T-helper 2 cell treated with Interferon-gamma antibody and Interleukin-4, amounts not matched to agents 5 μg/mL and 100 μg/mL, for 36 hours (primary cell): ENCODE measurements at regions not wholly inside any gene's neighbourhood (a gene's known extent, or its start where the extent isn't known, plus 50 kb on each side); places are given as distances from the start of the nearest gene placed in this dataset.
"Not testable (repeated sequence)": the region's sequence is repeated elsewhere in the genome, so short reads cannot be mapped to it uniquely, and the experiment has no call there.

Experiments
- DNase-seq: peaks from one replicate; pipeline ENCODE4 v3.0.0; 2021; ENCODE audit warnings: low spot score
- H3K27ac Mint-ChIP-seq: one replicate; pipeline ENCODE4 v1.8.0; 2021; ENCODE audit warnings: mild to moderate bottlenecking, mixed read lengths
- H3K27me3 Mint-ChIP-seq: one replicate; pipeline ENCODE4 v1.8.0; 2021; ENCODE audit warnings: low read depth, mixed read lengths
- H3K36me3 Mint-ChIP-seq: one replicate; pipeline ENCODE4 v1.8.0; 2021; ENCODE audit warnings: low read depth, mixed read lengths
- H3K4me1 Mint-ChIP-seq: one replicate; pipeline ENCODE4 v1.8.0; 2021; ENCODE audit warnings: low read depth, mixed read lengths
- H3K4me3 Mint-ChIP-seq: one replicate; pipeline ENCODE4 v1.8.0; 2022; ENCODE audit warnings: mild to moderate bottlenecking, moderate library complexity, mixed read lengths
- H3K9me3 Mint-ChIP-seq: one replicate; pipeline ENCODE4 v1.8.0; 2021; ENCODE audit warnings: mixed read lengths

DNA sequence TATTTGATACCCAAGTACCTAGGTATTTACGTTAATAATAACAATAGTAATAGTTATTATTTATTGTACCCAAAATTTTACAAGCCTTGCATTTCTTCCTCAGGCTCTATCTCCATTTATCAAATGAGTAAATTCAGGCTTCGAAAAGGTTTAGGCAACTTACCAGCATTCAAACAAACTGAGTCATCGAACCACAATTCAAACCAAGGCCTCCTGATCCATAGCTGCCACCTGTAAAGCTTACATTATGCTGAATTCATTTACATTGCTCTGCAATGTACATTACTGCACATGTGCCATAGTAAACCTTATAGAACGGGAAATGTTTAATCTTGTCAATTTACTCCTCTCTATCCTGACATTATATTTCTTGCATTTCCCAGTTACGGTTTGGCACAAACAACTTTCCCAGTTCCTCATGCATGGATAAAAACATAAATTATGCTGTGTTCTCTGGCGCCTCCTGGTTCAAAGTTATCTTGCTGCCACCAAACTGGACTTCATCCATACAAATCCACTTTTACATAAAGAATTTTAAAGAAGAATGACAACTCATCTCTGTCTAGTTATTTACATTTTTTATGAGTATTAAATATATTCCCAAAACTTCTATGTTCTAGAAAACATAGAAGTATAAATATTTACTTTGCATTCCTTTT lies 360.6 kb upstream of the SOX9 start:
- H3K9me3 Mint-ChIP-seq, result peaks cover 5% of the 10 kb centered on the region

DNA sequence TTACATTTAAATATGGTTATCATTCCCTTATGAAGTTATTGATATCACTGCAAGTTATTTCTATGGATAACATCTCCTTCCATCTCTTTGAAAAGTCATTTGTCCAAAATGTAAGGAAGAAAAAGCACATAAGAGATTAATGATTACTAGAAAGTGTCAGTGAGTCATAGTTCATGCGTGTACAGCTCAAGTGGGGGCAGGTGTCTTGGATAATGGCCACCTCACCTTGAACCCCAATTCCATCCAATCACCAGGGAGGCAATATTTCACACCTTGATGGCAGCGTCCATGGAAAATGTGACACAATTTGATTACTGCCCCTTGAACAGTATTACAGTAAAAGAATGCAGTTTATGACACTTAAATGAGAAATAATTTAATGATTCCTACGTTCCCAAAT lies 358.3 kb upstream of the SOX9 start:
- no peak overlapping the region for H3K4me3 Mint-ChIP-seq
- no peak for DNase-seq
- no peak overlapping the region for H3K27ac Mint-ChIP-seq
- peaks cover 10% of the 10 kb centered on the region for H3K9me3 Mint-ChIP-seq
- no peaks in the 10 kb centered on the region for H3K27me3 Mint-ChIP-seq
- no peaks in the 10 kb centered on the region for H3K36me3 Mint-ChIP-seq
- no peaks in the 10 kb centered on the region for H3K4me1 Mint-ChIP-seq

More for the DNA sequence above, 360.6 kb upstream of the SOX9 start:
- no peaks in the 10 kb centered on the region for H3K27me3 Mint-ChIP-seq
- H3K4me1 Mint-ChIP-seq, result no peaks in the 10 kb centered on the region
- no peak overlapping the region for H3K27ac Mint-ChIP-seq
- no peak for DNase-seq
- no peaks in the 10 kb centered on the region for H3K36me3 Mint-ChIP-seq
- no peak overlapping the region for H3K4me3 Mint-ChIP-seq

DNA sequence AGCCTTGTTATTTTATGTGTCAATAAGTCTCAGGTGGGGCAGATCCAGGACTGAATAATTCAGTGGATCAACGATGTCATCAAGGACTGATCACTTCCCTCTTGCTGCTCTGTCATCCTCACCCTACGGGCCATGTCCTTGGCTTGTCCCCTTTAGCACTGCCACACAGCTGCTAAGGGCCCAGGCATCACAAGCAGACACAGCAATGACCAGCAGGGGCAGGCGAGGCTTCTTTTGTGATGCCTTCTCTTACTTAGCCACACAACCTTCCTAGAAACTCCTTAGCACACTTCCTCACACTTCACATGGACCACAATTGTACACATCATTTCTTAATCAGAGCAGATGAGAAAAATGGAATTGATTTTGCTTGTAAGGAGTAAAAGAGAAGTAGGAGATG lies 356.3 kb upstream of the SOX9 start:
- DNase-seq, result no peak
- Mint-ChIP-seq H3K36me3 (no peaks in the 10 kb centered on the region), H3K4me1 (no peaks in the 10 kb centered on the region), H3K27me3 (no peaks in the 10 kb centered on the region), H3K27ac (no peak overlapping the region), H3K4me3 (no peak overlapping the region), H3K9me3 (peaks cover 15% of the 10 kb centered on the region)

DNA sequence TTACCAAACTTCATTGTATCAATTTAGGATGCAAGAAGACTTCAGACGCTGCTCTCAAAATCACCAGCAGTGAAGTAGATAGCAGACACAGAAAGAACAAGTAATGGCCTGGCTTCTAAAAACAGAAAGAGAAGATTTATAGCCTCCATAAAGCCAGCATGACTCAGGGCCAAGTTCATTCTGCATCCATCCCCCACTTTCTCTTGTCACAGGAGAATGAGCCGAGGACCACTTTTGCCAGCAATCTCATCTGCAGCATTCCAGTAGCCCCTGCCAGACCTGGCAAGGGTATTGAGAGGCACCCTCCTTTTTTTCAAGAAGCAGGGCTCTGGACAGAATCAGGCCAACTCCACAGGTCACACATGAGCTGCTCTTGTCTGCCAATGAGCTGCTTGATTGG lies 355.4 kb upstream of the SOX9 start:
- H3K27me3 Mint-ChIP-seq, result no peaks in the 10 kb centered on the region
- H3K9me3 Mint-ChIP-seq, result peaks cover 15% of the 10 kb centered on the region
- DNase-seq, result no peak
- H3K27ac Mint-ChIP-seq, result no peak overlapping the region
- H3K4me1 Mint-ChIP-seq, result no peaks in the 10 kb centered on the region
- H3K36me3 Mint-ChIP-seq, result no peaks in the 10 kb centered on the region
- no peak overlapping the region for H3K4me3 Mint-ChIP-seq

DNA sequence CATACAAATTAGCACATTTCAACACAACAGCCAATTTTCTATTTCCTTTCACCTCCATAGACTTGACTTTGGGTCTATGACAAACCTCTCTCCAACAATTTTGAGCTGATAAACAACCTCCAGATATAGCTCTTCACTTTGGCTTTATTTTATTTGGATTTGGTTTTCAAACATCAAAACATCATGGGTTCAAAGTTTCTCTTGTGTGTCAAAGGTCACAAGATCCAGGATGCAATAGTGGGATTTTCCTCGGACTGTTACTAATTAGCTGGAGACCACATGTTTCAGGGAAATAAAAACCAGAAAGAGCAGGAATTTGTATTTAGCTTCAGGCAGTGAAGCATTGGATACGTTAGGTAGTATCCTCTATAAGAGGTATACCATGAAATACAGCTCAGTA lies 351.0 kb upstream of the SOX9 start:
- no peak for DNase-seq
- no peaks in the 10 kb centered on the region for H3K27me3 Mint-ChIP-seq
- H3K9me3 Mint-ChIP-seq, result peaks cover 22% of the 10 kb centered on the region
- H3K4me1 Mint-ChIP-seq, result no peaks in the 10 kb centered on the region
- no peak overlapping the region for H3K4me3 Mint-ChIP-seq
- no peak overlapping the region for H3K27ac Mint-ChIP-seq
- no peaks in the 10 kb centered on the region for H3K36me3 Mint-ChIP-seq

DNA sequence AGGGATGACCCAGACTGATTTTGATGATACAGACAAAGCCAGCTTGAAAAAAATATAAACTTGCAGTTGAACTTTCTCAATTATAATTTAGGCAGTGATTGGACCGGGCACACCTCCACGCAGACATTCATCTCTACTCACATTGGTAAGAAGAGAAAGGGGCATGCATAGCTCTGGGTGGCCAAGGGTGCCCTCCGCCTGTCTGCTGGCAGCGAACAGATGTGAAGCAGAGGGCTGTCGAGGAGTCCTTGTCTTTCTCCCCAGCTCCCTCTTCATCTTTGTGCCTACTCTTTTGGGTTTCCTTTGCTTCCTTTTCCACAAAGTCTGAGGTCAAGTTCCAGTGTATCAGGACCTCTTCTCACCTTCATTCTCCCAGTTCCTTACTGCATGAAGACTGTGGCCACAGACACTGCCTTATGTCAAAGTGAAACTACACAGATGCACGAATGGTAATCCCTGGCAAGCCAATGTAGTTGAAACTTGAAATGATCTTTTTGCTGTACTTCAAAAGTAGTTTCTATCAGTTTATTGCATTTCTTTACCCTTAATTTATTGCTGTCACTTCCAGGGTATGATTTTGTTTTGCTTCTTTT lies 343.7 kb upstream of the SOX9 start:
- DNase-seq, result no peak
- Mint-ChIP-seq H3K27me3 (no peaks in the 10 kb centered on the region), H3K27ac (no peak overlapping the region), H3K4me1 (no peaks in the 10 kb centered on the region), H3K9me3 (peaks cover 15% of the 10 kb centered on the region), H3K4me3 (no peak overlapping the region), H3K36me3 (no peaks in the 10 kb centered on the region)

DNA sequence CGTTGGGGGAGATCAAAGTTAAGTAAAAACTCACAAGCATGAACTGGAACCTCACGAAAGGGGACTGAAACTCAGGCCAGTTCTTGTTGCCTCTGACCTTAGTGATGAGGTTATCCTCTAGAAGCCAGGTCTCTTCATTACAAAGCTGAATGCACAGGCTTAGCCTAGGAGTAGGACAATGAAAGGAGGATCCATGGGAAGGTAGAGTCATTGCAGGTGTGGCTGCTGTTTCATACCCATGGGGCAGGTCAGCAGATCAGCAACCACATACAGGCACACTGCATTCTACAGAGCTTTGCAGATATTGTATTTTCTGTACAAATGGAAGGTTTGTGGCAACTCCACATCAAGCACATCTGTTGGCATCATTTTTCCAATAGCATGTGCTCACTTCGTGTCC lies 341.3 kb upstream of the SOX9 start:
- Mint-ChIP-seq H3K27me3 (no peaks in the 10 kb centered on the region), H3K9me3 (peaks cover 10% of the 10 kb centered on the region), H3K4me3 (no peak overlapping the region), H3K36me3 (no peaks in the 10 kb centered on the region), H3K4me1 (no peaks in the 10 kb centered on the region), H3K27ac (no peak overlapping the region)
- DNase-seq, result no peak

DNA sequence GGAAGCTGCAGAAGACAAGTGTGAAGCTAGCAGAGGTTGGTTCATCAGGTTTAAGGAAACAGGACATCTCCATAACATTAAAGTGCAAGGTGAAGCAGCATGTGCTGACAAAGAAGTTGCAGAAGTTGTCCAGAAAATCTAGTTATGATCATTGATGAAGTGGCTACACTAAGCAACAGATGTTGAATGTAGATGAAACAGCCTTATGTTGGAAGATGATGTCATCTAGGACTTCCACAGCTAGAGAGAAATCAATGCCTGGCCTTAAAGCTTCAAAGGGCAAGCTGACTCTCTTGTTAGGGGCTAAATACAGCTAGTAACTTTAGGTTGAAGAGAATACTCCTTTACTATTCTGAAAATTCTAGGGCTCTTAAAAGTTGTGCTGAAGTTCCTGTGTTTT lies 340.2 kb upstream of the SOX9 start:
- H3K27ac Mint-ChIP-seq, result no peak overlapping the region
- DNase-seq, result no peak

DNA sequence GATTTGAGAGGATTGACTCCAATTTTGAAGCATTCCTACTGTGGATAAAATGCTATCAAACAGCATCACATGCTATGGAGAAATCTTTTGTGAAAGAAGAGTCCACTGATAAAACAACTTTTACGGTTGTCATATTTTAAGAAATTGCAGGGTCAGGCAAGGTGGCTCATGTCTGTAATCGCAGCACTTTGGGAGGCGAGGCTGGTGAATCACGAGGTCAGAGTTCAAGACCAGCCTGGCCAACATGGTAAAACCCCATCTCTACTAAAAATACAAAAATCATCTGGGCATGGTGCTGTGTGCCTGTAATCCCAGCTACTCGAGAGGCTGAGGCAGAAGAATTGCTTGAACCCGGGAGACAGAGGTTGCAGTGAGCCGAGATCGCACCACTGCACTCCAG lies 338.8 kb upstream of the SOX9 start:
- peaks cover 20% of the 10 kb centered on the region for H3K9me3 Mint-ChIP-seq
- H3K27ac Mint-ChIP-seq, DNase-seq, H3K4me3 Mint-ChIP-seq, H3K4me1 Mint-ChIP-seq, H3K27me3 Mint-ChIP-seq, H3K36me3 Mint-ChIP-seq: not testable (repeated sequence)

More for the DNA sequence above, 340.2 kb upstream of the SOX9 start:
- Mint-ChIP-seq H3K36me3 (no peaks in the 10 kb centered on the region), H3K9me3 (peaks cover 18% of the 10 kb centered on the region), H3K4me1 (no peaks in the 10 kb centered on the region), H3K27me3 (no peaks in the 10 kb centered on the region), H3K4me3 (no peak overlapping the region)

DNA sequence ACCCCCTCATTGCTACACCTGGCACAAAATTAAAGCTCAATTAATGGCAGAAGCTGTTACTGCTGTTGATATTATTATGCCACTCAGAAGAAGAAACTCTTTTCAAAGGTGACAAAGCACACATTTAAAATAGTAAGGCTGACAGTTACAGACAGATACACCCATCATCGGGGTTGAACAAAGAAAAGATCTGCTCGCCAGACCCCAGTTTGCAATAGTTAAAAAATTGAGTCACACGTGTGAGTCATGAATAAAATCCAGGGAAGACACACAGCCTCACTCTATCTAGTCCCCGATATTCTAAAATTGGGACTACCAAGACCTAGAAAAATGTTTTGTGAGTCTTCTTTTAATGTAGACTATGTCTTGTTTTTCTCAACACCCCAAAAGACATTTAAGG lies 330.0 kb upstream of the SOX9 start:
- no peak for DNase-seq
- no peak overlapping the region for H3K27ac Mint-ChIP-seq
- no peaks in the 10 kb centered on the region for H3K27me3 Mint-ChIP-seq
- no peaks in the 10 kb centered on the region for H3K36me3 Mint-ChIP-seq
- peaks cover 18% of the 10 kb centered on the region for H3K9me3 Mint-ChIP-seq
- no peak overlapping the region for H3K4me3 Mint-ChIP-seq
- H3K4me1 Mint-ChIP-seq, result no peaks in the 10 kb centered on the region

DNA sequence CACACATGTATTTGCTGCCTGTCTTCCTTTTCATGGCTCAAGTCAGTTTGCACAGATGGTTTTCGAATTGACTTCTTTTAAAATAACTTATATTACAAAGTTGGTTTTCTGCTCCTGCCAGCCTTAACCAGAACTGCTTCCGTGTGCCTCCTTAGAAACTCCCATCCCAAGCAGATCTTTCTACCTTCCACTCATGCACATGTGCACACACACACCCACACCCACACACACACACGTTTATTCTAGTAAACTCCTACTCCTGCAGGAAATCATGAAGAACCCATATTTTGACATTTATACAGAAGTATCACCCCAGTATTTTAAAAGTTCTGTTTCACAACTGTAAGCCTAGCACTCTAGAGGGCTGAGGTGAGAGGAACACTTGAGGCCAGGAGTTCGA lies 329.5 kb upstream of the SOX9 start:
- no peaks in the 10 kb centered on the region for H3K4me1 Mint-ChIP-seq
- H3K27me3 Mint-ChIP-seq, result no peaks in the 10 kb centered on the region
- H3K4me3 Mint-ChIP-seq, result no peak overlapping the region
- peaks cover 21% of the 10 kb centered on the region for H3K9me3 Mint-ChIP-seq
- H3K36me3 Mint-ChIP-seq, result no peaks in the 10 kb centered on the region
- H3K27ac Mint-ChIP-seq, result no peak overlapping the region
- DNase-seq, result no peak

DNA sequence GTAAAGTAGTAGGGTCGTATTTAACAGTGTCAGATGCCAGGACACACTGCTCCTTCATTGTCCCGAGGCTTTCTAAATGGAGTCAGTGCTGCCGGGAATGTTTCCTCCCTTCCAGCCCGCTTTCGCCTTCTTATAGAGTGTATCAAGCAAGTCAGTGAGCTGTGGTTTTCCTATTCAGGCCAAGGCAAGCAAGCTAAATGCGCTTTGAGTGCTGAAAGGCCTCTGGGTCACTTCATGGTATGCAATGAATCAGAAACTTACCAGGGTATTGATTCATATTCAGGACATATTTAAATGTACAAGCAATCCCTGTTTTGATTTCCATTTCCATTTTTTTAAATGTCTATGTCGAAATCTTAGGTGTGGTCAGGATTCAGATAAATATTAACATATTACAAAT lies 327.9 kb upstream of the SOX9 start:
- Mint-ChIP-seq H3K4me1 (no peaks in the 10 kb centered on the region), H3K9me3 (peaks cover 21% of the 10 kb centered on the region)

DNA sequence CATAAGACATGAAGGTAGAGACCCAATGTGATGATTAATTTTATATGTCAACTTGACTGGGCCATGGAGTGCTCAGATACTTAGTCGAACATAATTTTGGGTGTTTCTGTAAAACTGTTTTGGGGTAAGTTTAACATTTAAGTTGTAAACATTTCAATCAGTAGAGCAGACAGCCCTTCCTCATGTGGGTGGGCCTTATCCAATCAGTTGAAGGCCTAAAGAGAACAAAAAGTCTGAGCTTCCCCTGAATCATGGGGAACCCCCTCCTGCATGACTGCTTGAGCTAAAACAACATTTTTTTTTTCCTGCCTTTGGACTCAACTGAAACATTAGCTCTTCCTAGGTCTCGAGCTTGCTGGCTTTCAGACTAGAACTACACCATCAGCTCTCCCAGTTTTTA lies 327.3 kb upstream of the SOX9 start:
- H3K27me3 Mint-ChIP-seq, result no peaks in the 10 kb centered on the region
- H3K9me3 Mint-ChIP-seq, result peaks cover 19% of the 10 kb centered on the region
- no peaks in the 10 kb centered on the region for H3K36me3 Mint-ChIP-seq
- no peak overlapping the region for H3K4me3 Mint-ChIP-seq
- no peaks in the 10 kb centered on the region for H3K4me1 Mint-ChIP-seq
- no peak for DNase-seq
- no peak overlapping the region for H3K27ac Mint-ChIP-seq

More for the DNA sequence above, 327.9 kb upstream of the SOX9 start:
- Mint-ChIP-seq H3K36me3 (no peaks in the 10 kb centered on the region), H3K27me3 (no peaks in the 10 kb centered on the region), H3K27ac (no peak overlapping the region), H3K4me3 (no peak overlapping the region)
- no peak for DNase-seq

DNA sequence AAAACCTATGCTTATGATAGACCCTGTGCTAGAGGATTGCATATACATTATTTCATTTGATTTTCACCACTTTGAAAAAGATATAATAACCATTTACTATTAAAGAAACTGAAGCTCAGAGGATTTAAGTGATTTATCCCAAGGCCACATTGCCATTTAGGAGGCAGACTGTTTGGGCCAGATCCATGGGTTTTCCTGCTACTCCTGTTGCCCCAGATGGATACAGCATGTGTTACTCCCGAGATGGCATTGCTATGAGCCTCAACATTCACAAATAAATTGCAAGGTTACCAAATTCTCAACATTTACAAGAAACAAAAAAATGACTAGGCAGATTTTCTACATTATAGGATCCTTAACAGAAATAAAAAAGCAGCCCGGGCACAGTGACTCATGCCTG lies 322.1 kb upstream of the SOX9 start:
- Mint-ChIP-seq H3K9me3 (peaks cover 15% of the 10 kb centered on the region), H3K36me3 (no peaks in the 10 kb centered on the region), H3K27ac (no peak overlapping the region), H3K4me1 (no peaks in the 10 kb centered on the region), H3K4me3 (no peak overlapping the region), H3K27me3 (no peaks in the 10 kb centered on the region)
- no peak for DNase-seq

DNA sequence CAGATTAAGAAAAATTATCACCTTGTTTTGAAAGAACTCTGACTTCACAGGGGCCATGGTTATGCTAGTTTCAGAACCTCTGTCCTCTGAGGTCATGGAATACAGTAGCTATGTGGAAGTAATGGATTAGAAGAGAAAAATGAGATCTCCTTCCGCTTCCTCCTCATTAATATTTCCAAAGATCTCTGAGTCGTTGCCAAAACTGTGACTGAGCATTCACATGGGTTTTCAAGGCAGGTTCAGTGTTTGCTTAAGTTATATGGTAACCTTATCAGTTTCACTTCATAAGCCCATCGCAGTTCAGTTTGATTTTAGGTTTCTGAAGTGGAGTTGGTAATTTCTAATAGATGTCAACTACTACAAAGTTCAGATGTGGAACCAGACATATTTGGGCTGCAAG lies 321.2 kb upstream of the SOX9 start:
- no peak overlapping the region for H3K4me3 Mint-ChIP-seq
- H3K36me3 Mint-ChIP-seq, result no peaks in the 10 kb centered on the region
- no peaks in the 10 kb centered on the region for H3K4me1 Mint-ChIP-seq
- H3K27me3 Mint-ChIP-seq, result no peaks in the 10 kb centered on the region
- DNase-seq, result no peak
- H3K27ac Mint-ChIP-seq, result no peak overlapping the region
- peaks cover 11% of the 10 kb centered on the region for H3K9me3 Mint-ChIP-seq
